GM23248 (cell line): ENCODE measurements at regions not wholly inside any gene's neighbourhood (a gene's known extent, or its start where the extent isn't known, plus 50 kb on each side); places are given as distances from the start of the nearest gene placed in this dataset.
"Not testable (repeated sequence)": the region's sequence is repeated elsewhere in the genome, so short reads cannot be mapped to it uniquely, and the experiment has no call there.

ENCODE experiments used
- DNase-seq: peaks from one replicate; pipeline ENCODE4 v3.0.0-alpha.2; 2015
- H2AFZ ChIP-seq: fragments of 200-600 bp; sonication (generic); 2 replicates; pipeline ENCODE4 v1.6.1; 2016; ENCODE audit warnings: antibody characterized with exemption
- H3F3A ChIP-seq: fragments of 200-600 bp; sonication (generic); 2 replicates; pipeline ENCODE4 v1.6.1; 2016; ENCODE audit warnings: mild to moderate bottlenecking, antibody characterized with exemption, mixed run types; ENCODE audit not compliant: insufficient read depth
- H3K27ac ChIP-seq: fragments of 200-600 bp; sonication (generic); 2 replicates; pipeline ENCODE4 v1.5.1; 2016; ENCODE audit warnings: mild to moderate bottlenecking
- H3K27me3 ChIP-seq: fragments of 200-600 bp; sonication (generic); replicated peaks from 2 replicates; pipeline ENCODE4 v1.6.1; 2016; ENCODE audit warnings: mild to moderate bottlenecking; ENCODE audit not compliant: insufficient read depth
- H3K36me3 ChIP-seq: fragments of 200-600 bp; sonication (generic); 2 replicates; pipeline ENCODE4 v1.6.1; 2016; ENCODE audit warnings: low read depth, mild to moderate bottlenecking
- H3K4me1 ChIP-seq: fragments of 200-600 bp; sonication (generic); 2 replicates; pipeline ENCODE4 v1.6.1; 2016; ENCODE audit warnings: mild to moderate bottlenecking; ENCODE audit not compliant: insufficient read depth
- H3K4me2 ChIP-seq: fragments of 200-600 bp; sonication (generic); one replicate; pipeline ENCODE4 v1.6.1; 2016; ENCODE audit warnings: mild to moderate bottlenecking; ENCODE audit not compliant: unreplicated experiment
- H3K4me3 ChIP-seq: fragments of 200-600 bp; sonication (generic); 2 replicates; pipeline ENCODE4 v1.5.1; 2016; ENCODE audit warnings: mild to moderate bottlenecking
- H3K79me2 ChIP-seq: fragments of 200-600 bp; sonication (generic); 2 replicates; pipeline ENCODE4 v1.6.1; 2016; ENCODE audit warnings: mild to moderate bottlenecking; ENCODE audit not compliant: insufficient read depth
- H3K9ac ChIP-seq: fragments of 200-600 bp; sonication (generic); 2 replicates; pipeline ENCODE4 v1.6.1; 2016; ENCODE audit warnings: mild to moderate bottlenecking
- H3K9me2 ChIP-seq: fragments of 200-600 bp; sonication (generic); 2 replicates; pipeline ENCODE4 v1.6.1; 2016; ENCODE audit warnings: mixed run types, mild to moderate bottlenecking, moderate library complexity; ENCODE audit not compliant: insufficient read depth
- H3K9me3 ChIP-seq: fragments of 200-600 bp; sonication (generic); one replicate; pipeline ENCODE4 v1.6.1; 2017; ENCODE audit warnings: low read depth
- H4K20me1 ChIP-seq: fragments of 200-600 bp; sonication (generic); 2 replicates; pipeline ENCODE4 v1.6.0; 2016; ENCODE audit not compliant: insufficient read depth
- WGBS, 2 experiments: methylation state at CpG; one replicate each; pipeline ENCODE4 v1.1.6; 2015 to 2017; ENCODE audit warnings: low lambda C conversion rate in 2 of 2, low coverage in 1 of 2; ENCODE audit errors: missing lambda C conversion rate in 2 of 2; 5-methylcytosine and 5-hydroxymethylcytosine counted together
- in situ Hi-C: fragments of 300-500 bp; cut with MboI; formaldehyde crosslinking; loops from 2 replicates; pipeline ENCODE4 v1.15.0; 2020

GRCh38 chr10:47622719-47623118 lies 99.3 kb upstream of the AGAP9 start:
- H3K79me2 ChIP-seq, in situ Hi-C loops, H3K9ac ChIP-seq, H3K27me3 ChIP-seq, H3F3A ChIP-seq, H4K20me1 ChIP-seq, H3K9me3 ChIP-seq, H3K4me2 ChIP-seq, H3K9me2 ChIP-seq, H2AFZ ChIP-seq, DNase-seq, H3K36me3 ChIP-seq, H3K4me3 ChIP-seq, H3K4me1 ChIP-seq, H3K27ac ChIP-seq: not testable (repeated sequence)
- 5 to 29% methylated on average over 2 of the region's 2 CpGs for WGBS, 2 experiments

- H3K4me1 ChIP-seq, H3F3A ChIP-seq, H3K79me2 ChIP-seq, H3K9ac ChIP-seq, H3K4me3 ChIP-seq, H4K20me1 ChIP-seq, H3K9me3 ChIP-seq, H3K27ac ChIP-seq, H3K9me2 ChIP-seq, H2AFZ ChIP-seq, in situ Hi-C loops, H3K36me3 ChIP-seq, H3K27me3 ChIP-seq, H3K4me2 ChIP-seq: not testable (repeated sequence)
- WGBS, 2 experiments: 40 to 88% methylated on average over 2 to 3 of the region's 3 CpGs
- DNase-seq: peak; percentile 18
These were observed 96.0 kb upstream of the AGAP9 start for GRCh38 chr10:47619300-47620012.

- H3K9me2 ChIP-seq, in situ Hi-C loops, H3K4me2 ChIP-seq, DNase-seq, H3K79me2 ChIP-seq, H3K4me1 ChIP-seq, H3K36me3 ChIP-seq, H3K27me3 ChIP-seq, H3K4me3 ChIP-seq, H3K27ac ChIP-seq, H3F3A ChIP-seq, H3K9ac ChIP-seq, H4K20me1 ChIP-seq, H3K9me3 ChIP-seq, H2AFZ ChIP-seq: not testable (repeated sequence)
- WGBS, 2 experiments: 88 to 89% methylated on average over 1 of the region's 3 CpGs
These were observed 85.9 kb upstream of the AGAP9 start for GRCh38 chr10:47609311-47609710.

GRCh38 chr10:47605791-47606773 lies 82.6 kb upstream of the AGAP9 start:
- H3K9ac ChIP-seq: not testable (repeated sequence)
- WGBS, 2 experiments: 33% methylated on average over 1 of the region's 1 CpG; no CpG with 5 or more reads in 1 of the 2 experiments

GRCh38 chr10:47600604-47601003 lies 77.2 kb upstream of the AGAP9 start:
- H3K79me2 ChIP-seq, H2AFZ ChIP-seq, H3K4me1 ChIP-seq, H3K27me3 ChIP-seq, in situ Hi-C loops, H3K36me3 ChIP-seq, H3K9ac ChIP-seq, H3K9me2 ChIP-seq, H3F3A ChIP-seq, H4K20me1 ChIP-seq, H3K4me2 ChIP-seq, DNase-seq, H3K9me3 ChIP-seq, H3K27ac ChIP-seq, H3K4me3 ChIP-seq: not testable (repeated sequence)
- WGBS, 2 experiments: 32 to 38% methylated on average over 2 of the region's 2 CpGs

More at GRCh38 chr10:47605791-47606773, 82.6 kb upstream of the AGAP9 start:
- H3K4me2 ChIP-seq, H3F3A ChIP-seq, in situ Hi-C loops, H3K27ac ChIP-seq, H3K4me3 ChIP-seq, H3K9me3 ChIP-seq, H3K27me3 ChIP-seq, H3K36me3 ChIP-seq, H3K9me2 ChIP-seq, H3K79me2 ChIP-seq, H3K4me1 ChIP-seq, H4K20me1 ChIP-seq, H2AFZ ChIP-seq, DNase-seq: not testable (repeated sequence)

GRCh38 chr10:47600127-47600526 lies 76.7 kb upstream of the AGAP9 start:
- H3K4me3 ChIP-seq, H3K27ac ChIP-seq, H4K20me1 ChIP-seq, in situ Hi-C loops, H3K9ac ChIP-seq, H3K36me3 ChIP-seq, H3K79me2 ChIP-seq, H3K27me3 ChIP-seq, H2AFZ ChIP-seq, H3K4me1 ChIP-seq, H3K4me2 ChIP-seq, H3F3A ChIP-seq, H3K9me3 ChIP-seq, DNase-seq, H3K9me2 ChIP-seq: not testable (repeated sequence)
- 36 to 48% methylated on average over 8 to 11 of the region's 15 CpGs for WGBS, 2 experiments

- H3K9me3 ChIP-seq, H3K36me3 ChIP-seq, in situ Hi-C loops, DNase-seq, H3K9me2 ChIP-seq, H3K4me1 ChIP-seq, H3K4me2 ChIP-seq, H3K9ac ChIP-seq, H3K27me3 ChIP-seq, H3K27ac ChIP-seq, H3F3A ChIP-seq, H3K79me2 ChIP-seq, H3K4me3 ChIP-seq, H2AFZ ChIP-seq, H4K20me1 ChIP-seq: not testable (repeated sequence)
- WGBS, 2 experiments: 58 to 65% methylated on average over 16 of the region's 16 CpGs
These were observed 76.2 kb upstream of the AGAP9 start for GRCh38 chr10:47599657-47600056.
